ENCODE measurements at regions not wholly inside any gene's neighbourhood (a gene's known extent, or its start where the extent isn't known, plus 50 kb on each side); places are given as distances from the start of the nearest gene placed in this dataset.

- DNase-seq: no peak
Observed at GRCh38 chr18:66724664-66725356, 120.9 kb upstream of the CDH19 start.

DNA sequence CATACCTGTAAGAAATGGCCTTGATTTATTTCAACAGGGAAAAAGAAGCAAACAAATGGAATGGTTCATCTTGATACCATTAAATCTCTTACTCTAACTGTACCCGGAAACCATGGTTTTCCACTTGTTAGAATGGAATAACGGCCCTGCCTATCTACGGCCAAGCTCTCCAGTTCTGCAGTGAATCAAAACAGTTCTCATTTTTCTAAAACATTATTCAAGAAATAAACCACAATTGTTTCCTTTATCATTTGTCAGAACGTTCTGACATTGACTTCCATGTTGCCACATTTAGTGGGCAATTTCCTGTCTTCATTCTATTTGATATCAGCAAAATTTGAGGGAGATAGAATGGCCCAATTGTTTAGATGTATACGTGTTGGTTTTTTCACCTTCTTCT, 118.8 kb upstream of the CDH19 start:
- DNase-seq: no peak

- DNase-seq: no peak
Observed at GRCh38 chr18:66708646-66709045, 104.8 kb upstream of the CDH19 start.

- DNase-seq: no peak
Observed at GRCh38 chr18:66707473-66707872, 103.6 kb upstream of the CDH19 start.

GRCh38 chr18:66695281-66695680, 91.4 kb upstream of the CDH19 start:
- no peak for DNase-seq

DNA sequence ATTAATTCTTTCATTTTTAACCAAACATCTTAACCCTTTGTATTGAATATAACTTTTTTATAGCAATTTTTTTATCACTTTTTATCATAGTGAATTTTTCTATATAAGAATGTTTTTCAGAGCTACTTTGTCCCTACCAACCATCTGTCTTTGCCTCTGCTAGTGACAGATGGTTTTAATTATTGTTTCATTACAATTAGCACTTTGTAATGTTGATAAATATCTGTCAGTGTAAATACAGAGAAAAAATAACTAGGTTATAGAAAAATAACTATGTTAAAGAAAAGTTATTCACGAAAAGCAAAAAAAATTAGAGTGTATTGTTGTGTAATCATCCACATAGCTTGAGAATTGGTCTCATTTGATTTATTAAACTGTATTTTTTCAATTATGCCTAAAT, 91.0 kb upstream of the CDH19 start:
- no peak for DNase-seq

DNA sequence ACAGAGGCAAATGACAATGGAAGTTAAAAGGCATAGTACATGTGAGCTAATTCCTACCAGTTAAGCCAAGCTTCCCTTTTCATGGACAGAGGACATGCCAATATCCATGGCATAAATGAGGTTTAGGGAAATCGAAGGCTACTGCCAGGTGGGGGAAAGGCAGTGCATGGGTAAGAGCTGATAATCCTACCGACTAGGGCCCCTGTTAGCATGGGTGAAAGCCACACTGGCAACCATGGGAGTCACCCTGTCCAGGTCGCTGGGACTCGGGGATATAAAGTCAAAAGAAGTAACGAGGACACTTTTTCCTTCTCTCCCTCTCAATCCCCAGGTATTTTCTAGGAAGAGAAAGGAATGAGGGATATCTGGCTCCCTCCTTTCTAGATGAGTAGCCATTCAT, 83.7 kb upstream of the CDH19 start:
- DNase-seq: no peak

DNA sequence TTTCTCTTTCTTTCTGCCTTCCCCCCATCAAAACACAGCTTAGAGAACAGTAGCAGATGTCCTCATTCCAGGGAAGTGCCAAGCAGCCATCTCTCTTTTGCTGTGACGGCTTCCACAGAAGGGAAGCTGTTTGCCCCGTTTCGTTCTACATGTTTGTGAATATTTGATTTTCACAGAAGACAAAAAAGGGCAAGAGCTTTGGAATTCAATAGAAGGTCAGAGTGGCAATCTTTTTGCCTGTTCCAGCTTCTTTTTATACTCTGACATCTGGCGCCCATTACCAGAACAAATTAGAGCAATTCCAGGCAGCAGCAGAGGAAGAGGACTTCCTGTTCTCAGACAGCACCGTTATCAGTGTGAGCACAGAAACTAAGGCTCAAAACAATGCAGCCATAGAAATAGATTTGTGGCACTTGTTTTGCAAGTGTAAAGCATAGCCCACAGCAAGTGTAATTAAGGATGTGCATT, 79.0 kb upstream of the CDH19 start:
- no peak for DNase-seq

- no peak for DNase-seq
Observed at GRCh38 chr18:66676699-66677098, 72.8 kb upstream of the CDH19 start.

DNA sequence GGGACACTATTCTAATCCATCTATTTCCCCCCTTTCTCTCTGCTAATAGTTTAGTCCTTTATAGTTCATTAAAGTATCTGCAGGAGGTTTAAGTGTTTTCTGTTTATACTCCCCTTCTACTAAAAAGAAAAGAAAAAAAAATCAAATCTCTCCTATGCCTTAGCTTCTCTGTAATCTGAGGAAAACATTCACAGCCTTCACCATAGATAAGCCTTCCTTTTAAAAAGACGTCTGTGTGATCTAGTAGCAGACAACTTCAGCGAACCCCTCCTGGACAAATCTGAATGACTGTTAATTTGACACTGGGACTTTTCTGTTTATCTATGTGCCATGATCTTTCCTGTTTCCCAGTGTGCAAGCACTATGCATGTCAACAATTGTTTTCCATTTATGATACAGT, 70.4 kb upstream of the CDH19 start:
- DNase-seq: no peak

DNA sequence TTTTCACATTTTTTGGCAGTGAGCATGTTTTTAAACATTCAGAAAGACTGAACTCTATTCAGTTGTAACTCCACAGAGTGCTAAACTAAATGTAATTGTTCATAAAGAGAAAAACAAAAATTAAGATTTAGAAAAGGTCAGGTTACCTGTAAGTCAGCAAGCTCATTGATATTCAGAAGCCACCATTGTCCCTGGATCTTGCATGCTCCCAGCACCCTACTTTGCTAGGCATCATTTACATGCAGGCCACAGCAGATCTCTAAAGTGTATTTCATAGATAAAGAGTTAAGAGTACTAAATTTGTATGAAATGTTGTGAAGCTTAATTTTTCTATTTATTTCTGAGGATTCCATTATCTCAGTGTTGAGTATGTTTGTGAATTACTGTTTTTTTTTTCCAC, 64.8 kb upstream of the CDH19 start:
- DNase-seq: no peak

GRCh38 chr18:66662632-66663031, 58.7 kb upstream of the CDH19 start:
- DNase-seq: no peak

DNA sequence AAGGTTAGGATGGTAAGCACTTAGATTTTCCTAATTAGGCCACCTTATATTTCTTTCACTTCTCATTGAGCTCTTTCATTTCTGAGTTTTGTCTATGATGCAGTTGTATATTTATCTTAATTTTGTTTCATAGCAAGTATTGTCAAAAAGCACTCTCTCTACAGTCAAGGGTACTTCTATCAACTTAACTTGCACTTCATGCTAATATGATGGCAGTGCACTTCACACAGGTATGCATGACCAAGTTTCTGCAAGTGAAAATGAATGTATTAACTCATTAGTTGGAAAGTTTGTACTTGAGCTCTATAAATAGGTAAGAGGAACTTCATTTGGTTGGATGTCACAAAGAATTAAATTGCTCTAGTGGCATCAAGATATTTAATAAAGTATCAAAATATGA, 51.5 kb upstream of the CDH19 start:
- no peak for DNase-seq
